ENCODE measurements at regions not wholly inside any gene's neighbourhood (a gene's known extent, or its start where the extent isn't known, plus 50 kb on each side); places are given as distances from the start of the nearest gene placed in this dataset.

GRCh38 chr3:159660326-159660725 is 328.3 kb upstream of the IL12A start:
- Histone ChIP-seq H3K4me2 (ENCODE audit: low read length) (no peak overlapping the region), H3K27ac (no peak overlapping the region), H3K4me3 (ENCODE audit: low read depth, low read length) (no peak overlapping the region), H3K36me3 (ENCODE audit: control insufficient read depth, insufficient read depth, low read length) (no peaks in the 10 kb centered on the region), H3K9me3 (ENCODE audit: control insufficient read depth, low read length) (peaks cover 3% of the 10 kb centered on the region), H3K9ac (no peak overlapping the region), H2AFZ (no peak overlapping the region), H3K27me3 (ENCODE audit: control insufficient read depth, insufficient read depth, low read length) (no peaks in the 10 kb centered on the region), H3K79me2 (no peaks in the 10 kb centered on the region), H3K4me1 (no peaks in the 10 kb centered on the region)
- TF ChIP-seq CTCF (IDR thresholded peaks at IDR 0.05), result no peak

GRCh38 chr3:159660901-159661300 is 327.7 kb upstream of the IL12A start:
- Histone ChIP-seq H3K27ac (no peak overlapping the region), H3K9me3 (ENCODE audit: control insufficient read depth, low read length) (peaks cover 3% of the 10 kb centered on the region), H3K4me2 (ENCODE audit: low read length) (no peak overlapping the region), H3K36me3 (ENCODE audit: control insufficient read depth, insufficient read depth, low read length) (no peaks in the 10 kb centered on the region), H3K27me3 (ENCODE audit: control insufficient read depth, insufficient read depth, low read length) (no peaks in the 10 kb centered on the region), H3K4me1 (no peaks in the 10 kb centered on the region), H3K9ac (no peak overlapping the region), H3K4me3 (ENCODE audit: low read depth, low read length) (no peak overlapping the region), H3K79me2 (no peaks in the 10 kb centered on the region), H2AFZ (no peak overlapping the region)
- no peak for TF ChIP-seq CTCF (IDR thresholded peaks at IDR 0.05)

GRCh38 chr3:159662549-159662948 is 326.1 kb upstream of the IL12A start:
- H3K9ac ChIP-seq, result no peak overlapping the region
- H3K79me2 ChIP-seq, result no peaks in the 10 kb centered on the region

GRCh38 chr3:159664006-159664405 is 324.6 kb upstream of the IL12A start:
- H3K9me3 ChIP-seq (ENCODE audit: control insufficient read depth, low read length), result peaks cover 3% of the 10 kb centered on the region
- H3K4me2 ChIP-seq (ENCODE audit: low read length), result no peak overlapping the region
- no peaks in the 10 kb centered on the region for H3K36me3 ChIP-seq (ENCODE audit: control insufficient read depth, insufficient read depth, low read length)
- H3K79me2 ChIP-seq, result no peaks in the 10 kb centered on the region
- no peak overlapping the region for H3K4me3 ChIP-seq (ENCODE audit: low read depth, low read length)
- no peak overlapping the region for H2AFZ ChIP-seq
- TF ChIP-seq CTCF (IDR thresholded peaks at IDR 0.05), result no peak
- no peaks in the 10 kb centered on the region for H3K27me3 ChIP-seq (ENCODE audit: control insufficient read depth, insufficient read depth, low read length)
- no peak overlapping the region for H3K9ac ChIP-seq
- H3K27ac ChIP-seq, result no peak overlapping the region
- H3K4me1 ChIP-seq, result no peaks in the 10 kb centered on the region

More at GRCh38 chr3:159662549-159662948, 326.1 kb upstream of the IL12A start:
- TF ChIP-seq CTCF (IDR thresholded peaks at IDR 0.05), result no peak
- Histone ChIP-seq H3K4me3 (ENCODE audit: low read depth, low read length) (no peak overlapping the region), H3K27ac (no peak overlapping the region), H3K36me3 (ENCODE audit: control insufficient read depth, insufficient read depth, low read length) (no peaks in the 10 kb centered on the region), H2AFZ (no peak overlapping the region), H3K4me1 (no peaks in the 10 kb centered on the region), H3K4me2 (ENCODE audit: low read length) (no peak overlapping the region), H3K9me3 (ENCODE audit: control insufficient read depth, low read length) (peaks cover 3% of the 10 kb centered on the region), H3K27me3 (ENCODE audit: control insufficient read depth, insufficient read depth, low read length) (no peaks in the 10 kb centered on the region)

GRCh38 chr3:159664653-159665052 is 324.0 kb upstream of the IL12A start:
- Histone ChIP-seq H3K79me2 (no peaks in the 10 kb centered on the region), H3K9me3 (ENCODE audit: control insufficient read depth, low read length) (peaks cover 3% of the 10 kb centered on the region), H3K27ac (no peak overlapping the region), H3K4me2 (ENCODE audit: low read length) (no peak overlapping the region), H2AFZ (no peak overlapping the region), H3K9ac (no peak overlapping the region), H3K4me3 (ENCODE audit: low read depth, low read length) (no peak overlapping the region), H3K27me3 (ENCODE audit: control insufficient read depth, insufficient read depth, low read length) (no peaks in the 10 kb centered on the region), H3K4me1 (no peaks in the 10 kb centered on the region), H3K36me3 (ENCODE audit: control insufficient read depth, insufficient read depth, low read length) (no peaks in the 10 kb centered on the region)
- no peak for TF ChIP-seq CTCF (IDR thresholded peaks at IDR 0.05)

Measured in parathyroid adenoma (tissue), 2 donors.